ENCODE measurements at regions not wholly inside any gene's neighbourhood (a gene's known extent, or its start where the extent isn't known, plus 50 kb on each side); places are given as distances from the start of the nearest gene placed in this dataset.
"Not testable (repeated sequence)": the region's sequence is repeated elsewhere in the genome, so short reads cannot be mapped to it uniquely, and the experiment has no call there.

GRCh38 chr22:47354668-47355387 lies 592.4 kb downstream of the TBC1D22A start:
- FAIRE-seq = no peak

- FAIRE-seq = no peak
Observed at GRCh38 chr22:47352920-47353700, 590.7 kb downstream of the TBC1D22A start.

- FAIRE-seq = no peak
Observed at GRCh38 chr22:47351836-47352579, 589.6 kb downstream of the TBC1D22A start.

- not testable (repeated sequence) for FAIRE-seq
Observed at GRCh38 chr22:47346287-47346686, 583.8 kb downstream of the TBC1D22A start.

- FAIRE-seq = no peak
Observed at GRCh38 chr22:47345025-47345424, 582.6 kb downstream of the TBC1D22A start.

GRCh38 chr22:47344414-47344813 lies 582.0 kb downstream of the TBC1D22A start:
- FAIRE-seq = no peak

- FAIRE-seq = no peak
Observed at GRCh38 chr22:47343611-47344010, 581.2 kb downstream of the TBC1D22A start.

- FAIRE-seq = no peak
Observed at GRCh38 chr22:47342446-47342845, 580.0 kb downstream of the TBC1D22A start.

- no peak for FAIRE-seq
Observed at GRCh38 chr22:47341464-47341863, 579.0 kb downstream of the TBC1D22A start.

- FAIRE-seq = no peak
Observed at GRCh38 chr22:47340851-47341436, 578.5 kb downstream of the TBC1D22A start.

- no peak for FAIRE-seq
Observed at GRCh38 chr22:47337161-47337621, 574.7 kb downstream of the TBC1D22A start.

- no peak for FAIRE-seq
Observed at GRCh38 chr22:47335958-47336357, 573.5 kb downstream of the TBC1D22A start.

- FAIRE-seq = no peak
Observed at GRCh38 chr22:47335460-47335859, 573.0 kb downstream of the TBC1D22A start.

GRCh38 chr22:47334601-47335000 lies 572.2 kb downstream of the TBC1D22A start:
- no peak for FAIRE-seq

GRCh38 chr22:47333625-47334024 lies 571.2 kb downstream of the TBC1D22A start:
- no peak for FAIRE-seq

- FAIRE-seq = no peak
Observed at GRCh38 chr22:47332246-47332980, 570.0 kb downstream of the TBC1D22A start.

- no peak for FAIRE-seq
Observed at GRCh38 chr22:47331750-47332149, 569.3 kb downstream of the TBC1D22A start.

- no peak for FAIRE-seq
Observed at GRCh38 chr22:47329727-47330650, 567.5 kb downstream of the TBC1D22A start.

GRCh38 chr22:47328550-47329243 lies 566.2 kb downstream of the TBC1D22A start:
- FAIRE-seq = no peak

GRCh38 chr22:47327241-47327640 lies 564.8 kb downstream of the TBC1D22A start:
- no peak for FAIRE-seq

GRCh38 chr22:47325249-47325648 lies 562.8 kb downstream of the TBC1D22A start:
- no peak for FAIRE-seq
